Endodermal cell (in vitro differentiated cells): ENCODE measurements at regions not wholly inside any gene's neighbourhood (a gene's known extent, or its start where the extent isn't known, plus 50 kb on each side); places are given as distances from the start of the nearest gene placed in this dataset.
A peak's percentile ranks its signal among the peaks of the same experiment; 100 is the strongest.

Experiments
- DNase-seq: peaks from one replicate; pipeline ENCODE4 v3.0.0-alpha.2; 2017
- H3K27ac ChIP-seq: 2 replicates; pipeline ENCODE4 v1.5.1; 2013; ENCODE audit warnings: mild to moderate bottlenecking, low read depth, low read length, moderate library complexity
- H3K27me3 ChIP-seq: 2 replicates; pipeline ENCODE4 v1.6.1; 2013; ENCODE audit warnings: mild to moderate bottlenecking, low read length, moderate library complexity; ENCODE audit not compliant: insufficient read depth, control insufficient read depth, poor library complexity, severe bottlenecking
- H3K36me3 ChIP-seq: 2 replicates; pipeline ENCODE4 v1.7.0; 2013; ENCODE audit warnings: mild to moderate bottlenecking, low read length, moderate library complexity; ENCODE audit not compliant: control insufficient read depth, insufficient read depth
- H3K4me1 ChIP-seq: one replicate; pipeline ENCODE4 v1.7.0; 2013; ENCODE audit warnings: low read length; ENCODE audit not compliant: control insufficient read depth, insufficient read depth
- H3K4me3 ChIP-seq: 2 replicates; pipeline ENCODE4 v1.5.1; 2013; ENCODE audit warnings: mild to moderate bottlenecking, low read length, moderate library complexity
- H3K9ac ChIP-seq: 2 replicates; pipeline ENCODE4 v1.6.1; 2013; ENCODE audit warnings: mild to moderate bottlenecking, low read length, moderate library complexity; ENCODE audit not compliant: poor library complexity, severe bottlenecking; ENCODE audit errors: extremely low read depth
- H3K9me3 ChIP-seq: 2 replicates; pipeline ENCODE4 v1.6.1; 2013; ENCODE audit warnings: mild to moderate bottlenecking, low read length, moderate library complexity; ENCODE audit not compliant: control insufficient read depth
- H3K27ac Mint-ChIP-seq: 2 replicates; pipeline ENCODE4 v1.8.0; 2020; ENCODE audit warnings: mixed read lengths
- H3K27me3 Mint-ChIP-seq: 2 replicates; pipeline ENCODE4 v1.8.0; 2021; ENCODE audit warnings: mild to moderate bottlenecking, mixed read lengths; ENCODE audit not compliant: insufficient read depth
- H3K36me3 Mint-ChIP-seq: 2 replicates; pipeline ENCODE4 v1.8.0; 2020; ENCODE audit warnings: low read depth, mixed read lengths
- H3K4me1 Mint-ChIP-seq: 2 replicates; pipeline ENCODE4 v1.8.0; 2020; ENCODE audit warnings: mixed read lengths
- H3K4me3 Mint-ChIP-seq: 2 replicates; pipeline ENCODE4 v1.8.0; 2020; ENCODE audit warnings: mild to moderate bottlenecking, moderate library complexity, mixed read lengths
- H3K9me3 Mint-ChIP-seq: 2 replicates; pipeline ENCODE4 v1.8.0; 2020; ENCODE audit warnings: mild to moderate bottlenecking, mixed read lengths
- CTCF ChIP-seq: fragments of 200-600 bp; sonication (generic); conservative IDR thresholded peaks from 2 replicates; pipeline ENCODE4 v1.5.0; 2021; ENCODE audit warnings: antibody characterized with exemption, mild to moderate bottlenecking
- WGBS, 2 experiments: methylation state at CpG; one replicate each; pipeline versions ENCODE4 v1.1.5 to v1.1.7; 2013; ENCODE audit warnings: missing lambda C conversion rate in 2 of 2, mixed read lengths in 1 of 2; ENCODE audit not compliant: insufficient coverage in 1 of 2, insufficient read length in 1 of 2; 5-methylcytosine and 5-hydroxymethylcytosine counted together

GRCh38 chr2:240195316-240195861 is 54.9 kb upstream of the OTOS start:
- Histone ChIP-seq H3K27ac (no peak overlapping the region), H3K4me1 (no peaks in the 10 kb centered on the region), H3K9ac (no peak overlapping the region), H3K9me3 (no peaks in the 10 kb centered on the region), H3K36me3 (no peaks in the 10 kb centered on the region), H3K4me3 (no peak overlapping the region), H3K27me3 (no peaks in the 10 kb centered on the region)
- Mint-ChIP-seq H3K4me1 (peaks cover 3% of the 10 kb centered on the region), H3K27ac (no peak overlapping the region), H3K27me3 (peaks cover 3% of the 10 kb centered on the region), H3K36me3 (no peaks in the 10 kb centered on the region), H3K9me3 (no peaks in the 10 kb centered on the region), H3K4me3 (no peak overlapping the region)
- peak; percentile 28 for DNase-seq
- 92 to 95% methylated on average over 7 to 10 of the region's 10 CpGs for WGBS, 2 experiments
- TF ChIP-seq CTCF = no peak

GRCh38 chr2:240196716-240197461 is 56.4 kb upstream of the OTOS start:
- DNase-seq = peak; percentile 28
- Histone ChIP-seq H3K36me3 (no peaks in the 10 kb centered on the region), H3K27me3 (no peaks in the 10 kb centered on the region), H3K4me1 (no peaks in the 10 kb centered on the region), H3K9me3 (no peaks in the 10 kb centered on the region), H3K27ac (no peak overlapping the region), H3K4me3 (no peak overlapping the region), H3K9ac (no peak overlapping the region)
- Mint-ChIP-seq H3K27me3 (no peaks in the 10 kb centered on the region), H3K9me3 (no peaks in the 10 kb centered on the region), H3K36me3 (no peaks in the 10 kb centered on the region), H3K4me1 (peaks cover 3% of the 10 kb centered on the region), H3K4me3 (no peak overlapping the region), H3K27ac (no peak overlapping the region)
- 84 to 92% methylated on average over 7 to 10 of the region's 10 CpGs for WGBS, 2 experiments
- no peak for TF ChIP-seq CTCF

GRCh38 chr2:240197462-240198139 is 57.1 kb upstream of the OTOS start:
- no peak overlapping the region for H3K27ac Mint-ChIP-seq
- Histone ChIP-seq H3K9ac (no peak overlapping the region), H3K27me3 (no peaks in the 10 kb centered on the region), H3K27ac (no peak overlapping the region), H3K9me3 (no peaks in the 10 kb centered on the region), H3K4me3 (no peak overlapping the region), H3K4me1 (no peaks in the 10 kb centered on the region), H3K36me3 (no peaks in the 10 kb centered on the region)
- no peaks in the 10 kb centered on the region for H3K36me3 Mint-ChIP-seq
- no peak for DNase-seq
- WGBS, 2 experiments = 91 to 95% methylated on average over 9 to 17 of the region's 17 CpGs
- TF ChIP-seq CTCF = no peak
- H3K27me3 Mint-ChIP-seq = no peaks in the 10 kb centered on the region
- H3K9me3 Mint-ChIP-seq = no peaks in the 10 kb centered on the region
- H3K4me3 Mint-ChIP-seq = no peak overlapping the region
- peaks cover 3% of the 10 kb centered on the region for H3K4me1 Mint-ChIP-seq
